ENCODE measurements at regions not wholly inside any gene's neighbourhood (a gene's known extent, or its start where the extent isn't known, plus 50 kb on each side); places are given as distances from the start of the nearest gene placed in this dataset.

DNA sequence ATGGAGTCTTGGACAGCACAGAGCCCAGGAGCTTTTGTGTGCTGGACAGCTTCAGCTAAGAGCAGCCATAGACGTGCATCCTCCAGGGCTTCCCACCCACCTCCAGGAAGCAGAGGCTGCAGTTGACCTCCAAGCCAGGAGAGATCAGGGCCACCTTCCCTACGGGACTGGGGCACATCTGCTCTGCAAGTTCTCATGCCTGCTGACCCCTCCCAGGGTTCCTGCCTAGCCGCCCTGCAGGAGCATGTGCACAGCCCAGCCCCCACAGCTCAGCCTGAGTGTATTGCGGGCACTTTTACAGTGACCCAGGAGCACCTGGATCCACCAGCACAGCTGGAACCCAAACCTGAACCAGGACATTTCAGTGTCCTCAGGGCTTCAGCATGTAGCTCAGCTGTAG, 915.2 kb downstream of the RPS29 start:
- TF ChIP-seq, protein P1, sequence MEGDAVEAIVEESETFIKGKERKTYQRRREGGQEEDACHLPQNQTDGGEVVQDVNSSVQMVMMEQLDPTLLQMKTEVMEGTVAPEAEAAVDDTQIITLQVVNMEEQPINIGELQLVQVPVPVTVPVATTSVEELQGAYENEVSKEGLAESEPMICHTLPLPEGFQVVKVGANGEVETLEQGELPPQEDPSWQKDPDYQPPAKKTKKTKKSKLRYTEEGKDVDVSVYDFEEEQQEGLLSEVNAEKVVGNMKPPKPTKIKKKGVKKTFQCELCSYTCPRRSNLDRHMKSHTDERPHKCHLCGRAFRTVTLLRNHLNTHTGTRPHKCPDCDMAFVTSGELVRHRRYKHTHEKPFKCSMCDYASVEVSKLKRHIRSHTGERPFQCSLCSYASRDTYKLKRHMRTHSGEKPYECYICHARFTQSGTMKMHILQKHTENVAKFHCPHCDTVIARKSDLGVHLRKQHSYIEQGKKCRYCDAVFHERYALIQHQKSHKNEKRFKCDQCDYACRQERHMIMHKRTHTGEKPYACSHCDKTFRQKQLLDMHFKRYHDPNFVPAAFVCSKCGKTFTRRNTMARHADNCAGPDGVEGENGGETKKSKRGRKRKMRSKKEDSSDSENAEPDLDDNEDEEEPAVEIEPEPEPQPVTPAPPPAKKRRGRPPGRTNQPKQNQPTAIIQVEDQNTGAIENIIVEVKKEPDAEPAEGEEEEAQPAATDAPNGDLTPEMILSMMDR (IDR thresholded peaks at IDR 0.05), result no peak
- no peak for TF ChIP-seq ZFX (IDR thresholded peaks at IDR 0.05; ENCODE audit: borderline replicate concordance)

Data from 22Rv1 (cell line).